ENCODE measurements at regions not wholly inside any gene's neighbourhood (a gene's known extent, or its start where the extent isn't known, plus 50 kb on each side); places are given as distances from the start of the nearest gene placed in this dataset.
"Not testable (repeated sequence)": the region's sequence is repeated elsewhere in the genome, so short reads cannot be mapped to it uniquely, and the experiment has no call there.

DNA sequence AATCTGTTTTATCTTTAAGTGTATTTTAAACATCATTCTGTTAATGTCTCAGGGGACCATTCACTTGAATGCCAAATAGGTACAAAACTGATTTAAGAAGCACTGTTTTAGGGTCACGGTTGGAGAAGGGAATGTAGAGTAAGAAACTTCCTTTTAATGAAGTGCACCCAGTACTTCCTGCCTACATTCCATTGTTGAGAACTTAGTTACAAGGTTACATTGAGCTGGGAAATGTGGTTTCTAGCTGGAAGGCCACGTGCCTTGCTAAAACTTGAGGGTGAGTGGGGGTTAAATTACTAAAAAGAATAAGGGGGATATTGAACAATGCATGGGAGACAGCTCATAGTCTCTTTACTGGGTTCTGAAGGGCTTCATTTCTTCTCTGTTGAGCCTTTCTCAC lies 78.3 kb upstream of the TBC1D5 start:
- no peaks in the 10 kb centered on the region for H3K36me3 ChIP-seq (ENCODE audit: control insufficient read depth, insufficient read depth, low read length)
- no peaks in the 10 kb centered on the region for H3K4me1 ChIP-seq (ENCODE audit: control insufficient read depth, insufficient read depth, low read length)
- no peaks in the 10 kb centered on the region for H3K9me3 ChIP-seq (ENCODE audit: control insufficient read depth, low read length)
- H3K27ac ChIP-seq (ENCODE audit: insufficient read depth, low read depth, low read length, poor library complexity, severe bottlenecking): no peak overlapping the region
- H3K4me3 ChIP-seq (ENCODE audit: insufficient read depth, low read depth, low read length): no peak overlapping the region
- H3K27me3 ChIP-seq (ENCODE audit: control insufficient read depth, insufficient read depth, low read length, poor library complexity, severe bottlenecking): no peaks in the 10 kb centered on the region
- WGBS, 2 experiments: 72 to 83% methylated on average over 2 of the region's 2 CpGs

DNA sequence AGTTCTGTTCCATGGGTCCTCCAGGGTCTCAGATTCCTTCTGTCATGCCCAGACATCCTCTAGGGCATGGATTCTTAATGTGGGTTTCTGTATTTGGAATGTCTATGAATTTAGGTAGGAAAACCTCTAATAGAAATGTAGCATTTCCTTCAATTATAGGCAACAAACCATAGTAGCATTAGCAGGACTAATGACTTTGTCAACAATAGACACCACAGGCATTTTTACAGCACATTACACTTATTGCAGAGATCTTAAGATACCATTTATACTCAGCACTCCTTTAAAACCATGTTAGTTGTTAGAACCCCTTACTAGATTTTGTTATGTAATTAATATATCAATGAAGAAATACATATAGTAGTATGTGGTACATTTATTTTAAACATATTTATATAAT lies 77.8 kb upstream of the TBC1D5 start:
- no peaks in the 10 kb centered on the region for H3K27me3 ChIP-seq (ENCODE audit: control insufficient read depth, insufficient read depth, low read length, poor library complexity, severe bottlenecking)
- H3K36me3 ChIP-seq (ENCODE audit: control insufficient read depth, insufficient read depth, low read length): no peaks in the 10 kb centered on the region
- no peaks in the 10 kb centered on the region for H3K4me1 ChIP-seq (ENCODE audit: control insufficient read depth, insufficient read depth, low read length)
- no peaks in the 10 kb centered on the region for H3K9me3 ChIP-seq (ENCODE audit: control insufficient read depth, low read length)
- H3K4me3 ChIP-seq (ENCODE audit: insufficient read depth, low read depth, low read length): no peak overlapping the region
- no peak overlapping the region for H3K27ac ChIP-seq (ENCODE audit: insufficient read depth, low read depth, low read length, poor library complexity, severe bottlenecking)

DNA sequence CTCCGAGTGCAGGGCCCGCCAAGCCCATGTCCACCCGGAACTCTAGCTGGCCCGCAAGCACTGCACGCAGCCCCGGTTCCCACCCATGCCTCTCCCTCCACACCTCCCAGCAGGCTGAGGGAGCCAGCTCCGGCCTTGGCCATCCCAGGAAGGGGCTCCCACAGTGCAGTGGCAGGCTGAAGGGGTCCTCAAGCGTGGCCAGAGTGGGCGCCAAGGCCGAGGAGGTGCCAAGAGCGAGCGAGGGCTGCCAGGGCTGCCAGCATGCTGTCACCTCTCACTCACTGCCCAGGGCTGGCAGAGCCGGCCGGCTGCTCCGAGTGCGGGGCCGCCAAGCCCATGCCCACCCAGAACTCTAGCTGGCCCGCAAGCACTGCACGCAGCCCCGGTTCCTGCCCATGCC lies 75.5 kb upstream of the TBC1D5 start:
- not testable (repeated sequence) for H3K9me3 ChIP-seq (ENCODE audit: control insufficient read depth, low read length); H3K4me1 ChIP-seq (ENCODE audit: control insufficient read depth, insufficient read depth, low read length); H3K36me3 ChIP-seq (ENCODE audit: control insufficient read depth, insufficient read depth, low read length); H3K27me3 ChIP-seq (ENCODE audit: control insufficient read depth, insufficient read depth, low read length, poor library complexity, severe bottlenecking); H3K27ac ChIP-seq (ENCODE audit: insufficient read depth, low read depth, low read length, poor library complexity, severe bottlenecking); H3K4me3 ChIP-seq (ENCODE audit: insufficient read depth, low read depth, low read length)
- WGBS, 2 experiments: 95 to 97% methylated on average over 20 of the region's 20 CpGs

DNA sequence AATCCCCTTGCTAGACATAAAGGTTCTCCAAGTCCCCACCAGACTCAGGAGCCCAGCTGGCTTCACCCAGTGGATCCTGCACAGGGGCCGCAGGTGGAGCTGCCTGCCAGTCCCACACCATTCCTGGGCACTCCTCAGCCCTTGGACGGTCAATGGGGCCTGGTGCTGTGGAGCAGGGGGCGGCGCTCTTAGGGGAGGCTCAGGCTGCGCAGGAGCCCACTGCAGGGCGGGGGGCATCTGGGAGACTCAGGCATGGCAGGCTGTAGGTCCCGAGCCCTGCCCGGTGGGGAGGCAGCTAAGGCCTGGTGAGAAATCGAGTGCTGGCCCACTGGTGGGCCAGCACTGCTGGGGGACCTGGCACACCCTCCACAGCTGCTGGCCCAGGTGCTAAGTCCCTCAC lies 75.1 kb upstream of the TBC1D5 start:
- H3K4me3 ChIP-seq (ENCODE audit: insufficient read depth, low read depth, low read length): no peak overlapping the region
- no peaks in the 10 kb centered on the region for H3K27me3 ChIP-seq (ENCODE audit: control insufficient read depth, insufficient read depth, low read length, poor library complexity, severe bottlenecking)
- H3K9me3 ChIP-seq (ENCODE audit: control insufficient read depth, low read length): no peaks in the 10 kb centered on the region
- H3K27ac ChIP-seq (ENCODE audit: insufficient read depth, low read depth, low read length, poor library complexity, severe bottlenecking): no peak overlapping the region
- H3K36me3 ChIP-seq (ENCODE audit: control insufficient read depth, insufficient read depth, low read length): no peaks in the 10 kb centered on the region
- H3K4me1 ChIP-seq (ENCODE audit: control insufficient read depth, insufficient read depth, low read length): no peaks in the 10 kb centered on the region
- WGBS, 2 experiments: 93 to 96% methylated on average over 9 of the region's 9 CpGs

DNA sequence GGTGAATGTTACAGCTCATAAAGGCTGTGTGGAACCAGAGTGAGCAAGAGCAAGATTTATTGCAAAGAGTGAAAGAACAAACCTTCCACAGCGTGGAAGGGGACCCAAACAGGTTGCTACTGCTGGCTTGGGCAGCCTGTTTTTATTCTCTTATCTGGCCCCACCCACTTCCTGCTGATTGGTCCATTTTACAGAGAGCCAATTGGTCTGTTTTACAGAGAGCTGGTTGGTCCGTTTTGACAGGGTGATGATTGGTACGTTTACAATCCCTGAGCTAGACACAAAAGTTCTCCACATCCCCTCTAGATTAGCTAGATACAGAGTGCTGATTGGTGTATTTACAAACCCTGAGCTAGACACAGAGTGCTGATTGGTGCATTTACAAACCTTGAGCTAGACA lies 74.4 kb upstream of the TBC1D5 start:
- not testable (repeated sequence) for H3K4me3 ChIP-seq (ENCODE audit: insufficient read depth, low read depth, low read length); H3K4me1 ChIP-seq (ENCODE audit: control insufficient read depth, insufficient read depth, low read length); H3K9me3 ChIP-seq (ENCODE audit: control insufficient read depth, low read length); H3K27me3 ChIP-seq (ENCODE audit: control insufficient read depth, insufficient read depth, low read length, poor library complexity, severe bottlenecking); H3K36me3 ChIP-seq (ENCODE audit: control insufficient read depth, insufficient read depth, low read length); H3K27ac ChIP-seq (ENCODE audit: insufficient read depth, low read depth, low read length, poor library complexity, severe bottlenecking)
- 93 to 99% methylated on average over 3 of the region's 3 CpGs for WGBS, 2 experiments

DNA sequence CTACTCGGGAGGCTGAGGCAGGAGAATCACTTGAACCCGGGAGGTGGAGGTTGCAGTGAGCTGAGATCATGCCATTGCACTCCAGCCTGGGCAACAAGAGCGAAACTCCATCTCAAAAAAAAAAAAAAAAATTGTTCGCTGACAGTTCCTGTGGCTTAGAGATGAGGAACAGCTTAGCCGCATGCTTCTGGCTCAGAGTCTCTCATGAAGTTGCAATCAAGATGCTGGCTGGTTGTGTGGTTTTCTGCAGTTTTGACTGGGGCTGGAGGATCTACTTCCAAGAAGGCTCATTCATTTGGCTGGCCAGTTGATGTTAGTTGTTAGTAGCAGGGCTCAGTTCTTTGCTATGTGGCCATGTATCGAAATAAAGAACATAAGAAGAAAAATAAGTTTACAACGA lies 69.9 kb upstream of the TBC1D5 start:
- not testable (repeated sequence) for H3K4me3 ChIP-seq (ENCODE audit: insufficient read depth, low read depth, low read length); H3K9me3 ChIP-seq (ENCODE audit: control insufficient read depth, low read length); H3K36me3 ChIP-seq (ENCODE audit: control insufficient read depth, insufficient read depth, low read length); H3K27me3 ChIP-seq (ENCODE audit: control insufficient read depth, insufficient read depth, low read length, poor library complexity, severe bottlenecking); H3K27ac ChIP-seq (ENCODE audit: insufficient read depth, low read depth, low read length, poor library complexity, severe bottlenecking); H3K4me1 ChIP-seq (ENCODE audit: control insufficient read depth, insufficient read depth, low read length)
- WGBS, 2 experiments: 90 to 96% methylated on average over 6 to 7 of the region's 7 CpGs

DNA sequence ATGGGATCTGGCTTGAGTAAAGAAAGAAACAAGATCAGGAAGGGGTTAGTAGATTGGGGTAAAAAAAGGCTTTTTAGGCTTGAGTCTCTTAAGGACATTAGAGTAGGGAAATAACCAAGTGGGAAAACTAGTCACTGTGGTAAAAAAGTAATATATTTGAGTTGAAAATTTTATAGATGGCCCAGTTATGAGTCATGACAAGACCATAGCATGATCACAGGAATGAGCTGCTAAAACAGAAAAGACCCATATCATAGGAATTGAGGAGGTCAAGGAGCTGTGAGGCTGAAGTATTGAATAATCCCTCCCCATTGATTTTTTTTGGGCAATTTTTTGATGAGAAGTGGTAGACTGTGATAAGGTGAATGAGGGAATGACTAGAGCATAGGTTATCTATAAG lies 69.2 kb upstream of the TBC1D5 start:
- H3K27me3 ChIP-seq (ENCODE audit: control insufficient read depth, insufficient read depth, low read length, poor library complexity, severe bottlenecking): no peaks in the 10 kb centered on the region
- no peaks in the 10 kb centered on the region for H3K9me3 ChIP-seq (ENCODE audit: control insufficient read depth, low read length)
- H3K36me3 ChIP-seq (ENCODE audit: control insufficient read depth, insufficient read depth, low read length): no peaks in the 10 kb centered on the region
- H3K27ac ChIP-seq (ENCODE audit: insufficient read depth, low read depth, low read length, poor library complexity, severe bottlenecking): no peak overlapping the region
- no peaks in the 10 kb centered on the region for H3K4me1 ChIP-seq (ENCODE audit: control insufficient read depth, insufficient read depth, low read length)
- H3K4me3 ChIP-seq (ENCODE audit: insufficient read depth, low read depth, low read length): no peak overlapping the region

DNA sequence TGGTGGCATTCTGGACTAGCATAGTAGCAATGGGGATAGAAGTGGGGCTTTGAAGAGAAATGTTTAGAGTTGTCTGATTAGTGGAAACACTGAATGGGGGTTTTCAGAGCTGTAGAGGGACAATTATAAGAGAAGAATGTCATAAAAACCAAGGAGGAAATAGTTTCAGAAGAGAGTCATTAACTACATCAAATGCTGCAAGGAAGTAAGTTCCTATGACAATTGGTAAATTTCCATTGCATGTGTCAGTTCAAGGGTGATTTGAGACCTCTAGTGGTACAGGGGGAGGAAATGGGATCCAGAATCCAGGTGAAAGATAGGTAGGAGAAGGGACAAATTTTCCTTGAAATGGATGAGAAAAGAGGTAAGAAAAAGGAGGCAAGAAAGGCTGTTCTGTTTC lies 68.3 kb upstream of the TBC1D5 start:
- no peaks in the 10 kb centered on the region for H3K9me3 ChIP-seq (ENCODE audit: control insufficient read depth, low read length)
- H3K4me3 ChIP-seq (ENCODE audit: insufficient read depth, low read depth, low read length): no peak overlapping the region
- H3K27ac ChIP-seq (ENCODE audit: insufficient read depth, low read depth, low read length, poor library complexity, severe bottlenecking): no peak overlapping the region
- no peaks in the 10 kb centered on the region for H3K36me3 ChIP-seq (ENCODE audit: control insufficient read depth, insufficient read depth, low read length)
- no peaks in the 10 kb centered on the region for H3K27me3 ChIP-seq (ENCODE audit: control insufficient read depth, insufficient read depth, low read length, poor library complexity, severe bottlenecking)
- no peaks in the 10 kb centered on the region for H3K4me1 ChIP-seq (ENCODE audit: control insufficient read depth, insufficient read depth, low read length)

DNA sequence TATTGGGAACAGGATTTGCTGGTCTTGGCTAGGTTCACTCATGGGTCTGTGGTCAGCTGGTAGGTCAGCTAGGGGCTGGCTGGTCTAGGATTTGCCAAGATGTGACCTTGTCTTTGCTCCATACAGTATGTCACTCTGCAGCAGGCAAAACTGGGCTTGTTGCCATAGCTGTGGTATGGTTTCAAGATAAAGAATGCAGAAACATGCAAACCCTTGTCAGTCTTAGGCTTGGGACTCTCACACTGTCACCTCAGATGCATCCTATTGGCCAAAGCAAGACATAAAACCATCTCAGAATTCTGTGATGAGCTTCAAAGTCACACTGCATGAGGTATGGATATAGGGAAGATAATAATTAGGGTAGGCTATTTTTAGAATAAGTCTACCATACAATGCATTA lies 66.6 kb upstream of the TBC1D5 start:
- Histone ChIP-seq H3K9me3 (ENCODE audit: control insufficient read depth, low read length) (no peaks in the 10 kb centered on the region), H3K27ac (ENCODE audit: insufficient read depth, low read depth, low read length, poor library complexity, severe bottlenecking) (no peak overlapping the region), H3K36me3 (ENCODE audit: control insufficient read depth, insufficient read depth, low read length) (no peaks in the 10 kb centered on the region), H3K4me3 (ENCODE audit: insufficient read depth, low read depth, low read length) (no peak overlapping the region), H3K27me3 (ENCODE audit: control insufficient read depth, insufficient read depth, low read length, poor library complexity, severe bottlenecking) (no peaks in the 10 kb centered on the region), H3K4me1 (ENCODE audit: control insufficient read depth, insufficient read depth, low read length) (no peaks in the 10 kb centered on the region)

DNA sequence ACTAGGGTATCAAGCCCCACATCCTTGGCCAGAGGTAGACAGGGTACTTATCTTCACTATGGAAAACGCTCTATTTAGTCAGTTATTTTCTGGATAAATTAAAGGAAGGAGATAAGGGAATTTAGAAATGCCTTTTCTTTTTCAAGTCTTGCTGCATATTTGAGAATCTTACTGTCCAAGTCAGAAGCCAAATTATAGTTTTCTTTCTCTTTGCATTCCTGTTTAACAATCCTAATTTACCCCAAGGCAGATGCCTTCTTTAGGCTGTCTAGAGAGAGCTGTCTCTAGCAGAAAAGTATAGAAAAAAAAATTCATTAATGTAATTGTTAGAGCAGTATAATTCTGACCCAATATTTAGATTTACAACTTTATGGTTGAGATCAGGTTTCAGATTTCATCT lies 64.4 kb upstream of the TBC1D5 start:
- Histone ChIP-seq H3K36me3 (ENCODE audit: control insufficient read depth, insufficient read depth, low read length) (no peaks in the 10 kb centered on the region), H3K27me3 (ENCODE audit: control insufficient read depth, insufficient read depth, low read length, poor library complexity, severe bottlenecking) (no peaks in the 10 kb centered on the region), H3K4me3 (ENCODE audit: insufficient read depth, low read depth, low read length) (no peak overlapping the region), H3K9me3 (ENCODE audit: control insufficient read depth, low read length) (no peaks in the 10 kb centered on the region), H3K4me1 (ENCODE audit: control insufficient read depth, insufficient read depth, low read length) (no peaks in the 10 kb centered on the region), H3K27ac (ENCODE audit: insufficient read depth, low read depth, low read length, poor library complexity, severe bottlenecking) (no peak overlapping the region)
- 83 to 100% methylated on average over 1 of the region's 1 CpG for WGBS, 2 experiments

DNA sequence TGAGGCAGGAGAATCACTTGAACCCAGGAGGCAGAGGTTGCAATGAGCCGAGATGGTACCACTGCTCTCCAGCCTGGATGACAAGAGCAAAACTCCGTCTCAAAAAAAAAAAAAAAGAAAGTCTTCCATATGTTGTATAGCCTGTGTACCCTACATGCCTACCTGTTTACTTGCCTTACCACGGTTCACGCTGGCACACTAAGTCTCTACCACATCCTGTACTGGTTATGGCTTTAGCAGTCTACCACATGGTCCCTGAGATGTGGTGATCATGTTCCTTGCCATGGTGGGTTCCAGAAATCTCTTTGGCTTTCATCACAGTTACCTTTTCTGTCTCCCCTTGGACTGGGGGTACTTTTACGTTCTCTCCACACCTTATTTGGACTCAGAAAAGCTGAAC lies 63.8 kb upstream of the TBC1D5 start:
- 94 to 97% methylated on average over 5 of the region's 5 CpGs for WGBS, 2 experiments
- Histone ChIP-seq H3K36me3 (ENCODE audit: control insufficient read depth, insufficient read depth, low read length) (no peaks in the 10 kb centered on the region), H3K4me3 (ENCODE audit: insufficient read depth, low read depth, low read length) (no peak overlapping the region), H3K27me3 (ENCODE audit: control insufficient read depth, insufficient read depth, low read length, poor library complexity, severe bottlenecking) (no peaks in the 10 kb centered on the region), H3K9me3 (ENCODE audit: control insufficient read depth, low read length) (no peaks in the 10 kb centered on the region), H3K4me1 (ENCODE audit: control insufficient read depth, insufficient read depth, low read length) (no peaks in the 10 kb centered on the region), H3K27ac (ENCODE audit: insufficient read depth, low read depth, low read length, poor library complexity, severe bottlenecking) (no peak overlapping the region)
